A673 (cell line): ENCODE measurements at regions not wholly inside any gene's neighbourhood (a gene's known extent, or its start where the extent isn't known, plus 50 kb on each side); places are given as distances from the start of the nearest gene placed in this dataset.

Source experiments
- CTCF ChIP-seq: fragments of 300-800, 200-600 bp; sonication (generic); conservative IDR thresholded peaks from 2 replicates; pipeline ENCODE4 v1.5.1; 2017; ENCODE audit warnings: low read depth, mild to moderate bottlenecking, antibody characterized with exemption, low read length, moderate library complexity, mixed read lengths
- EZH2 ChIP-seq: fragments of 200-600 bp; sonication (generic); IDR thresholded peaks from 2 replicates; pipeline ENCODE4 v1.6.1; 2017; ENCODE audit warnings: borderline replicate concordance, low read depth, mild to moderate bottlenecking, mixed read lengths, antibody characterized with exemption, low read length; ENCODE audit not compliant: poor library complexity, severe bottlenecking

- no peak for TF ChIP-seq CTCF
- TF ChIP-seq EZH2 = no peak
These were observed 166.3 kb upstream of the MBNL1 start for GRCh38 chr3:152102410-152102809.
